ENCODE measurements at regions not wholly inside any gene's neighbourhood (a gene's known extent, or its start where the extent isn't known, plus 50 kb on each side); places are given as distances from the start of the nearest gene placed in this dataset.

- no peaks in the 10 kb centered on the region for H3K27me3 ChIP-seq
- TF ChIP-seq CTCF (IDR thresholded peaks at IDR 0.05) (no peak), EP300 (IDR thresholded peaks at IDR 0.05) (no peak), POLR2A (IDR thresholded peaks at IDR 0.05) (no peak), POLR2AphosphoS5 (IDR thresholded peaks at IDR 0.05) (no peak)
- no peak overlapping the region for H3K4me3 ChIP-seq
- no peaks in the 10 kb centered on the region for H3K9me3 ChIP-seq
- no peak for DNase-seq (ENCODE audit: low spot score in 2 of 2)
- H3K36me3 ChIP-seq: no peaks in the 10 kb centered on the region
- H3K4me1 ChIP-seq: no peaks in the 10 kb centered on the region
- H3K27ac ChIP-seq: no peak overlapping the region
- WGBS: 73% methylated on average over 2 of the region's 2 CpGs
These were observed 295.6 kb upstream of the LRATD1 start for GRCh38 chr2:14336759-14337382.

GRCh38 chr2:14340703-14341102 is 291.8 kb upstream of the LRATD1 start:
- no peaks in the 10 kb centered on the region for H3K9me3 ChIP-seq
- WGBS: 54% methylated on average over 3 of the region's 3 CpGs
- H3K27me3 ChIP-seq: no peaks in the 10 kb centered on the region
- TF ChIP-seq CTCF (IDR thresholded peaks at IDR 0.05) (no peak), POLR2A (IDR thresholded peaks at IDR 0.05) (no peak), POLR2AphosphoS5 (IDR thresholded peaks at IDR 0.05) (no peak), EP300 (IDR thresholded peaks at IDR 0.05) (no peak)
- no peaks in the 10 kb centered on the region for H3K4me1 ChIP-seq
- H3K27ac ChIP-seq: no peak overlapping the region
- no peak overlapping the region for H3K4me3 ChIP-seq
- no peaks in the 10 kb centered on the region for H3K36me3 ChIP-seq
- no peak for DNase-seq (ENCODE audit: low spot score in 2 of 2)

- WGBS: 100% methylated on average over 2 of the region's 3 CpGs
- no peak for DNase-seq (ENCODE audit: low spot score in 2 of 2)
- Histone ChIP-seq H3K4me3 (no peak overlapping the region), H3K27me3 (no peaks in the 10 kb centered on the region), H3K9me3 (no peaks in the 10 kb centered on the region), H3K4me1 (no peaks in the 10 kb centered on the region), H3K27ac (no peak overlapping the region), H3K36me3 (no peaks in the 10 kb centered on the region)
- TF ChIP-seq POLR2AphosphoS5 (IDR thresholded peaks at IDR 0.05): no peak
- no peak for TF ChIP-seq POLR2A (IDR thresholded peaks at IDR 0.05)
- TF ChIP-seq EP300 (IDR thresholded peaks at IDR 0.05): no peak
- no peak for TF ChIP-seq CTCF (IDR thresholded peaks at IDR 0.05)
These were observed 290.2 kb upstream of the LRATD1 start for GRCh38 chr2:14342313-14342712.

GRCh38 chr2:14344355-14344754 is 288.2 kb upstream of the LRATD1 start:
- Histone ChIP-seq H3K36me3 (no peaks in the 10 kb centered on the region), H3K4me3 (no peak overlapping the region), H3K27ac (no peak overlapping the region), H3K4me1 (no peaks in the 10 kb centered on the region), H3K9me3 (no peaks in the 10 kb centered on the region), H3K27me3 (no peaks in the 10 kb centered on the region)
- no peak for TF ChIP-seq EP300 (IDR thresholded peaks at IDR 0.05)
- no peak for TF ChIP-seq POLR2A (IDR thresholded peaks at IDR 0.05)
- TF ChIP-seq CTCF (IDR thresholded peaks at IDR 0.05): no peak
- no peak for TF ChIP-seq POLR2AphosphoS5 (IDR thresholded peaks at IDR 0.05)
- DNase-seq (ENCODE audit: low spot score in 2 of 2): no peak
- 71% methylated on average over 5 of the region's 5 CpGs for WGBS

- no peaks in the 10 kb centered on the region for H3K36me3 ChIP-seq
- no peak overlapping the region for H3K27ac ChIP-seq
- TF ChIP-seq EP300 (IDR thresholded peaks at IDR 0.05) (no peak), CTCF (IDR thresholded peaks at IDR 0.05) (no peak), POLR2AphosphoS5 (IDR thresholded peaks at IDR 0.05) (no peak), POLR2A (IDR thresholded peaks at IDR 0.05) (no peak)
- no peak for DNase-seq (ENCODE audit: low spot score in 2 of 2)
- no peaks in the 10 kb centered on the region for H3K9me3 ChIP-seq
- no peak overlapping the region for H3K4me3 ChIP-seq
- WGBS: 81% methylated on average over 8 of the region's 8 CpGs
- H3K4me1 ChIP-seq: no peaks in the 10 kb centered on the region
- H3K27me3 ChIP-seq: no peaks in the 10 kb centered on the region
These were observed 284.3 kb upstream of the LRATD1 start for GRCh38 chr2:14348247-14348646.

All from suprapubic skin (tissue), 4 donors.